Astrocyte of the hippocampus (primary cell): ENCODE measurements at regions not wholly inside any gene's neighbourhood (a gene's known extent, or its start where the extent isn't known, plus 50 kb on each side); places are given as distances from the start of the nearest gene placed in this dataset.
"Not testable (repeated sequence)": the region's sequence is repeated elsewhere in the genome, so short reads cannot be mapped to it uniquely, and the experiment has no call there.

Experiments used
- DNase-seq: peaks from one replicate; pipeline ENCODE4 v3.0.0; 2011; ENCODE audit warnings: low read depth, low spot score

- DNase-seq = not testable (repeated sequence)
Measured at GRCh38 chr1:224029286-224030025, 84.5 kb upstream of the FBXO28 start.

- not testable (repeated sequence) for DNase-seq
Measured at GRCh38 chr1:224028802-224029201, 85.1 kb upstream of the FBXO28 start.

GRCh38 chr1:224023122-224023521 lies 90.8 kb upstream of the FBXO28 start:
- DNase-seq = not testable (repeated sequence)

- not testable (repeated sequence) for DNase-seq
Measured at GRCh38 chr1:224022249-224022970, 91.5 kb upstream of the FBXO28 start.

- DNase-seq = not testable (repeated sequence)
Measured at GRCh38 chr1:224019866-224020265, 94.0 kb upstream of the FBXO28 start.

GRCh38 chr1:224015782-224016181 lies 98.1 kb upstream of the FBXO28 start:
- DNase-seq = not testable (repeated sequence)

- DNase-seq = no peak
Measured at GRCh38 chr1:224014330-224014649, 99.6 kb upstream of the FBXO28 start.

GRCh38 chr1:224013626-224014329 lies 100.1 kb upstream of the FBXO28 start:
- not testable (repeated sequence) for DNase-seq

- DNase-seq = not testable (repeated sequence)
Measured at GRCh38 chr1:224012807-224013434, 101.0 kb upstream of the FBXO28 start.

GRCh38 chr1:224012162-224012561 lies 101.7 kb upstream of the FBXO28 start:
- DNase-seq = not testable (repeated sequence)

GRCh38 chr1:224011751-224012150 lies 102.2 kb upstream of the FBXO28 start:
- not testable (repeated sequence) for DNase-seq

- not testable (repeated sequence) for DNase-seq
Measured at GRCh38 chr1:224011153-224011552, 102.8 kb upstream of the FBXO28 start.

GRCh38 chr1:224005973-224006372 lies 107.9 kb upstream of the FBXO28 start:
- not testable (repeated sequence) for DNase-seq

GRCh38 chr1:224004552-224005315 lies 109.2 kb upstream of the FBXO28 start:
- peak; percentile 53 for DNase-seq

- DNase-seq = not testable (repeated sequence)
Measured at GRCh38 chr1:224003896-224004295, 110.0 kb upstream of the FBXO28 start.

- DNase-seq = not testable (repeated sequence)
Measured at GRCh38 chr1:224001757-224002156, 112.2 kb upstream of the FBXO28 start.

GRCh38 chr1:223999761-224000160 lies 114.2 kb upstream of the FBXO28 start:
- not testable (repeated sequence) for DNase-seq

- not testable (repeated sequence) for DNase-seq
Measured at GRCh38 chr1:223998676-223999455, 115.0 kb upstream of the FBXO28 start.

GRCh38 chr1:223996376-223996775 lies 117.5 kb upstream of the FBXO28 start:
- not testable (repeated sequence) for DNase-seq
